ENCODE measurements at regions not wholly inside any gene's neighbourhood (a gene's known extent, or its start where the extent isn't known, plus 50 kb on each side); places are given as distances from the start of the nearest gene placed in this dataset.

- H3K4me3 Mint-ChIP-seq, result no peak overlapping the region
- no peak for ATAC-seq
- ChIA-PET POLR2A (no interaction called here), CTCF (no interaction called here)
- no peaks in the 10 kb centered on the region for H3K9me3 Mint-ChIP-seq (ENCODE audit: insufficient read depth)
- no peaks in the 10 kb centered on the region for H3K4me1 Mint-ChIP-seq (ENCODE audit: low read depth)
- no peak for DNase-seq
- H3K27ac Mint-ChIP-seq, result no peak overlapping the region
- peaks cover 3% of the 10 kb centered on the region for H3K27me3 Mint-ChIP-seq (ENCODE audit: low read depth)
- peaks cover 2% of the 10 kb centered on the region for H3K36me3 Mint-ChIP-seq (ENCODE audit: low read depth)
Observed at GRCh38 chr9:1362845-1363244, 312.7 kb downstream of the DMRT2 start.

- H3K4me1 Mint-ChIP-seq (ENCODE audit: low read depth), result no peaks in the 10 kb centered on the region
- peak overlapping the region; percentile 72 for H3K27ac Mint-ChIP-seq
- ChIA-PET POLR2A (no interaction called here), CTCF (no interaction called here)
- peaks cover 3% of the 10 kb centered on the region for H3K27me3 Mint-ChIP-seq (ENCODE audit: low read depth)
- ATAC-seq (peak; percentile 42), DNase-seq (peak; percentile 21)
- peaks cover 2% of the 10 kb centered on the region for H3K36me3 Mint-ChIP-seq (ENCODE audit: low read depth)
- no peaks in the 10 kb centered on the region for H3K9me3 Mint-ChIP-seq (ENCODE audit: insufficient read depth)
- H3K4me3 Mint-ChIP-seq, result peak overlapping the region; percentile 25
Observed at GRCh38 chr9:1366276-1366675, 316.1 kb downstream of the DMRT2 start.

GRCh38 chr9:1369297-1369696 is 319.1 kb downstream of the DMRT2 start:
- no peak for ATAC-seq
- H3K27me3 Mint-ChIP-seq (ENCODE audit: low read depth), result no peaks in the 10 kb centered on the region
- no peak overlapping the region for H3K27ac Mint-ChIP-seq
- no peak overlapping the region for H3K4me3 Mint-ChIP-seq
- H3K4me1 Mint-ChIP-seq (ENCODE audit: low read depth), result no peaks in the 10 kb centered on the region
- POLR2A ChIA-PET, result no interaction called here
- H3K36me3 Mint-ChIP-seq (ENCODE audit: low read depth), result peaks cover 2% of the 10 kb centered on the region
- CTCF ChIA-PET, result no interaction called here
- DNase-seq, result no peak
- no peaks in the 10 kb centered on the region for H3K9me3 Mint-ChIP-seq (ENCODE audit: insufficient read depth)

GRCh38 chr9:1373445-1373844 is 323.3 kb downstream of the DMRT2 start:
- DNase-seq (no peak), ATAC-seq (no peak)
- Mint-ChIP-seq H3K4me1 (ENCODE audit: low read depth) (no peaks in the 10 kb centered on the region), H3K9me3 (ENCODE audit: insufficient read depth) (no peaks in the 10 kb centered on the region), H3K27me3 (ENCODE audit: low read depth) (no peaks in the 10 kb centered on the region), H3K4me3 (no peak overlapping the region), H3K27ac (no peak overlapping the region), H3K36me3 (ENCODE audit: low read depth) (no peaks in the 10 kb centered on the region)
- ChIA-PET POLR2A (no interaction called here), CTCF (no interaction called here)

GRCh38 chr9:1383899-1384455 is 333.8 kb downstream of the DMRT2 start:
- Mint-ChIP-seq H3K4me1 (ENCODE audit: low read depth) (no peaks in the 10 kb centered on the region), H3K27me3 (ENCODE audit: low read depth) (no peaks in the 10 kb centered on the region), H3K27ac (no peak overlapping the region), H3K4me3 (no peak overlapping the region), H3K9me3 (ENCODE audit: insufficient read depth) (no peaks in the 10 kb centered on the region), H3K36me3 (ENCODE audit: low read depth) (no peaks in the 10 kb centered on the region)
- ChIA-PET CTCF (no interaction called here), POLR2A (no interaction called here)
- DNase-seq (no peak), ATAC-seq (no peak)

GRCh38 chr9:1384816-1385215 is 334.7 kb downstream of the DMRT2 start:
- CTCF ChIA-PET, result no interaction called here
- ATAC-seq (no peak), DNase-seq (no peak)
- Mint-ChIP-seq H3K27me3 (ENCODE audit: low read depth) (no peaks in the 10 kb centered on the region), H3K4me1 (ENCODE audit: low read depth) (no peaks in the 10 kb centered on the region), H3K9me3 (ENCODE audit: insufficient read depth) (no peaks in the 10 kb centered on the region), H3K36me3 (ENCODE audit: low read depth) (no peaks in the 10 kb centered on the region), H3K27ac (no peak overlapping the region), H3K4me3 (no peak overlapping the region)
- POLR2A ChIA-PET, result no interaction called here

- Mint-ChIP-seq H3K9me3 (ENCODE audit: insufficient read depth) (no peaks in the 10 kb centered on the region), H3K27ac (no peak overlapping the region), H3K4me1 (ENCODE audit: low read depth) (no peaks in the 10 kb centered on the region), H3K36me3 (ENCODE audit: low read depth) (no peaks in the 10 kb centered on the region), H3K27me3 (ENCODE audit: low read depth) (no peaks in the 10 kb centered on the region), H3K4me3 (no peak overlapping the region)
- DNase-seq (no peak), ATAC-seq (no peak)
- ChIA-PET POLR2A (no interaction called here), CTCF (no interaction called here)
Observed at GRCh38 chr9:1386420-1386819, 336.3 kb downstream of the DMRT2 start.

GRCh38 chr9:1388216-1388615 is 338.1 kb downstream of the DMRT2 start:
- Mint-ChIP-seq H3K9me3 (ENCODE audit: insufficient read depth) (no peaks in the 10 kb centered on the region), H3K36me3 (ENCODE audit: low read depth) (no peaks in the 10 kb centered on the region), H3K27ac (no peak overlapping the region), H3K27me3 (ENCODE audit: low read depth) (no peaks in the 10 kb centered on the region), H3K4me1 (ENCODE audit: low read depth) (no peaks in the 10 kb centered on the region), H3K4me3 (no peak overlapping the region)
- ChIA-PET CTCF (no interaction called here), POLR2A (no interaction called here)
- ATAC-seq (no peak), DNase-seq (no peak)

- no peak for DNase-seq
- ChIA-PET POLR2A (no interaction called here), CTCF (no interaction called here)
- no peak for ATAC-seq
- Mint-ChIP-seq H3K27ac (no peak overlapping the region), H3K36me3 (ENCODE audit: low read depth) (no peaks in the 10 kb centered on the region), H3K4me3 (no peak overlapping the region), H3K27me3 (ENCODE audit: low read depth) (no peaks in the 10 kb centered on the region), H3K4me1 (ENCODE audit: low read depth) (no peaks in the 10 kb centered on the region), H3K9me3 (ENCODE audit: insufficient read depth) (no peaks in the 10 kb centered on the region)
Observed at GRCh38 chr9:1400983-1401382, 350.8 kb downstream of the DMRT2 start.

- no peak overlapping the region for H3K4me3 Mint-ChIP-seq
- CTCF ChIA-PET, result no interaction called here
- no peak overlapping the region for H3K27ac Mint-ChIP-seq
- H3K27me3 Mint-ChIP-seq (ENCODE audit: low read depth), result no peaks in the 10 kb centered on the region
- POLR2A ChIA-PET, result no interaction called here
- ATAC-seq (no peak), DNase-seq (no peak)
- H3K36me3 Mint-ChIP-seq (ENCODE audit: low read depth), result no peaks in the 10 kb centered on the region
- H3K9me3 Mint-ChIP-seq (ENCODE audit: insufficient read depth), result no peaks in the 10 kb centered on the region
- H3K4me1 Mint-ChIP-seq (ENCODE audit: low read depth), result no peaks in the 10 kb centered on the region
Observed at GRCh38 chr9:1404940-1405339, 354.8 kb downstream of the DMRT2 start.

- H3K9me3 Mint-ChIP-seq (ENCODE audit: insufficient read depth), result no peaks in the 10 kb centered on the region
- DNase-seq (no peak), ATAC-seq (no peak)
- CTCF ChIA-PET, result interaction anchor here (0.7 kb wide), 1 partner anchor 105 kb away, joined by 3 read pairs; no protein-coding TSS in a partner anchor
- POLR2A ChIA-PET, result no interaction called here
- peak overlapping the region; percentile 2 for H3K27ac Mint-ChIP-seq
- H3K27me3 Mint-ChIP-seq (ENCODE audit: low read depth), result peaks cover 2% of the 10 kb centered on the region
- H3K36me3 Mint-ChIP-seq (ENCODE audit: low read depth), result no peaks in the 10 kb centered on the region
- no peak overlapping the region for H3K4me3 Mint-ChIP-seq
- H3K4me1 Mint-ChIP-seq (ENCODE audit: low read depth), result no peaks in the 10 kb centered on the region
Observed at GRCh38 chr9:1411826-1412225, 361.7 kb downstream of the DMRT2 start.

GRCh38 chr9:1414711-1415131 is 364.6 kb downstream of the DMRT2 start:
- POLR2A ChIA-PET, result no interaction called here
- DNase-seq, result no peak
- peaks cover 2% of the 10 kb centered on the region for H3K27me3 Mint-ChIP-seq (ENCODE audit: low read depth)
- no peaks in the 10 kb centered on the region for H3K9me3 Mint-ChIP-seq (ENCODE audit: insufficient read depth)
- no peak overlapping the region for H3K4me3 Mint-ChIP-seq
- H3K27ac Mint-ChIP-seq, result no peak overlapping the region
- ATAC-seq, result no peak
- H3K4me1 Mint-ChIP-seq (ENCODE audit: low read depth), result no peaks in the 10 kb centered on the region
- CTCF ChIA-PET, result no interaction called here
- H3K36me3 Mint-ChIP-seq (ENCODE audit: low read depth), result no peaks in the 10 kb centered on the region

GRCh38 chr9:1415146-1415545 is 365.0 kb downstream of the DMRT2 start:
- no peaks in the 10 kb centered on the region for H3K4me1 Mint-ChIP-seq (ENCODE audit: low read depth)
- POLR2A ChIA-PET, result no interaction called here
- ATAC-seq, result no peak

More at GRCh38 chr9:1415146-1415545, 365.0 kb downstream of the DMRT2 start:
- H3K4me3 Mint-ChIP-seq, result no peak overlapping the region
- no peak for DNase-seq
- peaks cover 2% of the 10 kb centered on the region for H3K27me3 Mint-ChIP-seq (ENCODE audit: low read depth)
- H3K9me3 Mint-ChIP-seq (ENCODE audit: insufficient read depth), result no peaks in the 10 kb centered on the region
- H3K27ac Mint-ChIP-seq, result no peak overlapping the region
- no peaks in the 10 kb centered on the region for H3K36me3 Mint-ChIP-seq (ENCODE audit: low read depth)
- CTCF ChIA-PET, result no interaction called here

Measured in activated CD8-positive, alpha-beta T cell treated with anti-CD3 and anti-CD28 coated beads, Interleukin-2, amount 10 ng/mL, durations not matched to agents 7 days and 5 days (primary cell).